Karpas-422 (cell line): ENCODE measurements at regions not wholly inside any gene's neighbourhood (a gene's known extent, or its start where the extent isn't known, plus 50 kb on each side); places are given as distances from the start of the nearest gene placed in this dataset.
"Not testable (repeated sequence)": the region's sequence is repeated elsewhere in the genome, so short reads cannot be mapped to it uniquely, and the experiment has no call there.

Source experiments
- DNase-seq: peaks from one replicate; pipeline ENCODE4 v3.0.0-alpha.2; 2015
- H2AFZ ChIP-seq: fragments of 200-600 bp; sonication (generic); 2 replicates; pipeline ENCODE4 v1.6.1; 2014; ENCODE audit warnings: antibody characterized with exemption, low read length, mixed read lengths
- H3K27ac ChIP-seq: fragments of 200-600 bp; sonication (generic); 2 replicates; pipeline ENCODE4 v1.5.1; 2014; ENCODE audit warnings: mild to moderate bottlenecking, low read length, moderate library complexity
- H3K27me3 ChIP-seq: fragments of 200-600 bp; sonication (generic); 2 replicates; pipeline ENCODE4 v1.6.1; 2014; ENCODE audit warnings: low read length, mixed read lengths
- H3K36me3 ChIP-seq: fragments of 200-600 bp; sonication (generic); 2 replicates; pipeline ENCODE4 v1.6.1; 2014; ENCODE audit warnings: low read length, mixed read lengths; ENCODE audit not compliant: insufficient read depth
- H3K4me1 ChIP-seq: fragments of 200-600 bp; sonication (generic); 2 replicates; pipeline ENCODE4 v1.6.1; 2014; ENCODE audit warnings: mild to moderate bottlenecking, low read length, mixed read lengths
- H3K4me2 ChIP-seq: fragments of 200-600 bp; sonication (generic); 2 replicates; pipeline ENCODE4 v1.6.1; 2014; ENCODE audit warnings: low read length, low read depth, mild to moderate bottlenecking; ENCODE audit not compliant: poor library complexity, severe bottlenecking
- H3K4me3 ChIP-seq: fragments of 200-600 bp; sonication (generic); 2 replicates; pipeline ENCODE4 v1.5.1; 2014; ENCODE audit warnings: mild to moderate bottlenecking, antibody characterized with exemption, low read length, mixed read lengths
- H3K79me2 ChIP-seq: fragments of 200-600 bp; sonication (generic); 2 replicates; pipeline ENCODE4 v1.6.1; 2014; ENCODE audit warnings: mild to moderate bottlenecking, low read length, mixed read lengths
- H3K9ac ChIP-seq: fragments of 200-600 bp; sonication (generic); 2 replicates; pipeline ENCODE4 v1.6.0; 2014; ENCODE audit warnings: low read length
- H3K9me2 ChIP-seq: fragments of 200-600 bp; sonication (generic), shearing (Covaris generic); replicated peaks from 2 replicates; pipeline ENCODE4 v1.6.0; 2014; ENCODE audit warnings: mild to moderate bottlenecking, low read length, moderate library complexity; ENCODE audit not compliant: insufficient read depth
- H3K9me3 ChIP-seq: fragments of 300-700, 200-600 bp; sonication (generic); 2 replicates; pipeline ENCODE4 v1.6.1; 2014; ENCODE audit warnings: low read length, mixed read lengths
- H4K20me1 ChIP-seq: fragments of 200-600 bp; sonication (generic); 2 replicates; pipeline ENCODE4 v1.6.1; 2014; ENCODE audit warnings: mild to moderate bottlenecking, antibody characterized with exemption, low read length, low read depth; ENCODE audit not compliant: insufficient read depth

- Histone ChIP-seq H3K4me3 (no peak overlapping the region), H3K9me3 (no peaks in the 10 kb centered on the region), H3K9ac (no peak overlapping the region), H3K9me2 (no peaks in the 10 kb centered on the region), H3K27me3 (no peaks in the 10 kb centered on the region), H3K27ac (no peak overlapping the region), H2AFZ (no peak overlapping the region), H3K4me2 (no peak overlapping the region), H3K79me2 (no peaks in the 10 kb centered on the region), H4K20me1 (no peaks in the 10 kb centered on the region), H3K4me1 (no peaks in the 10 kb centered on the region), H3K36me3 (no peaks in the 10 kb centered on the region)
- no peak for DNase-seq
These were observed 696.3 kb downstream of the TMEM121 start for GRCh38 chr14:106222731-106223130.

GRCh38 chr14:106227793-106228192 is 701.4 kb downstream of the TMEM121 start:
- Histone ChIP-seq H3K9me3 (no peaks in the 10 kb centered on the region), H2AFZ (no peak overlapping the region), H3K36me3 (no peaks in the 10 kb centered on the region), H3K4me3 (no peak overlapping the region), H3K4me1 (no peaks in the 10 kb centered on the region), H3K27ac (no peak overlapping the region), H3K79me2 (no peaks in the 10 kb centered on the region), H3K27me3 (no peaks in the 10 kb centered on the region), H3K9me2 (no peaks in the 10 kb centered on the region), H3K9ac (no peak overlapping the region), H4K20me1 (no peaks in the 10 kb centered on the region), H3K4me2 (no peak overlapping the region)
- no peak for DNase-seq

GRCh38 chr14:106228541-106229158 is 702.3 kb downstream of the TMEM121 start:
- no peaks in the 10 kb centered on the region for H3K79me2 ChIP-seq
- H3K4me1 ChIP-seq, result no peaks in the 10 kb centered on the region
- no peak overlapping the region for H2AFZ ChIP-seq
- H3K36me3 ChIP-seq, result no peaks in the 10 kb centered on the region
- no peaks in the 10 kb centered on the region for H3K9me2 ChIP-seq
- H3K9ac ChIP-seq, result no peak overlapping the region
- H3K4me3 ChIP-seq, result no peak overlapping the region
- no peaks in the 10 kb centered on the region for H3K9me3 ChIP-seq
- H3K27me3 ChIP-seq, result no peaks in the 10 kb centered on the region
- H3K4me2 ChIP-seq, result no peak overlapping the region
- no peak for DNase-seq
- no peaks in the 10 kb centered on the region for H4K20me1 ChIP-seq
- H3K27ac ChIP-seq, result no peak overlapping the region

- Histone ChIP-seq H3K9me3 (no peaks in the 10 kb centered on the region), H3K79me2 (no peaks in the 10 kb centered on the region), H3K4me1 (no peaks in the 10 kb centered on the region), H3K4me2 (no peak overlapping the region), H2AFZ (no peak overlapping the region), H3K9me2 (no peaks in the 10 kb centered on the region), H3K4me3 (no peak overlapping the region), H3K27ac (no peak overlapping the region), H3K27me3 (no peaks in the 10 kb centered on the region), H4K20me1 (no peaks in the 10 kb centered on the region), H3K36me3 (no peaks in the 10 kb centered on the region), H3K9ac (no peak overlapping the region)
- no peak for DNase-seq
These were observed 703.7 kb downstream of the TMEM121 start for GRCh38 chr14:106230071-106230470.

- H2AFZ ChIP-seq, H3K4me2 ChIP-seq, DNase-seq, H3K27me3 ChIP-seq, H3K79me2 ChIP-seq, H3K9me3 ChIP-seq, H3K36me3 ChIP-seq, H3K9me2 ChIP-seq, H3K4me1 ChIP-seq, H4K20me1 ChIP-seq, H3K9ac ChIP-seq, H3K27ac ChIP-seq, H3K4me3 ChIP-seq: not testable (repeated sequence)
These were observed 706.8 kb downstream of the TMEM121 start for GRCh38 chr14:106233191-106233590.

GRCh38 chr14:106234525-106235254 is 708.3 kb downstream of the TMEM121 start:
- not testable (repeated sequence) for H3K36me3 ChIP-seq, H3K27me3 ChIP-seq, H3K9me3 ChIP-seq, H2AFZ ChIP-seq, H3K79me2 ChIP-seq, H3K4me2 ChIP-seq, H3K4me3 ChIP-seq, H3K9me2 ChIP-seq, H3K9ac ChIP-seq, H3K4me1 ChIP-seq, H3K27ac ChIP-seq, H4K20me1 ChIP-seq, DNase-seq

- Histone ChIP-seq H3K4me1 (no peaks in the 10 kb centered on the region), H3K4me2 (no peak overlapping the region), H3K4me3 (no peak overlapping the region), H3K9me2 (no peaks in the 10 kb centered on the region), H3K9me3 (no peaks in the 10 kb centered on the region), H2AFZ (no peak overlapping the region), H3K9ac (no peak overlapping the region), H4K20me1 (no peaks in the 10 kb centered on the region), H3K27ac (no peak overlapping the region), H3K79me2 (no peaks in the 10 kb centered on the region), H3K36me3 (no peaks in the 10 kb centered on the region), H3K27me3 (no peaks in the 10 kb centered on the region)
- DNase-seq, result no peak
These were observed 709.2 kb downstream of the TMEM121 start for GRCh38 chr14:106235356-106236159.
